ENCODE measurements at regions not wholly inside any gene's neighbourhood (a gene's known extent, or its start where the extent isn't known, plus 50 kb on each side); places are given as distances from the start of the nearest gene placed in this dataset.
A peak's percentile ranks its signal among the peaks of the same experiment; 100 is the strongest.

- BruUV-seq (replicated peaks), result TSS peak; percentile 37
- intact Hi-C loops (cut with micrococcal nuclease), result loop anchor here (1.0 kb wide), 1 partner anchor 21 kb away; no protein-coding TSS in a partner anchor
- peaks cover 42% of the 10 kb centered on the region for H3K79me2 ChIP-seq (ENCODE audit: insufficient read depth, low read length)
These were observed 222.8 kb upstream of the IL12A start for GRCh38 chr3:159765860-159766294.

More at GRCh38 chr3:159765860-159766294, 222.8 kb upstream of the IL12A start:
- DNase-seq (ENCODE audit: low read depth, low spot score) (no peak), ATAC-seq (no peak)
- no peaks in the 10 kb centered on the region for H3K9me2 ChIP-seq (ENCODE audit: insufficient read depth)
- H3K27me3 ChIP-seq (ENCODE audit: insufficient read depth, low read length), result no peaks in the 10 kb centered on the region
- H3K36me3 ChIP-seq (ENCODE audit: control insufficient read depth in 1 of 2, insufficient read depth in 2 of 2, low read length in 2 of 2), result no peaks in the 10 kb centered on the region; a peak in 1 of 4 replicates
- H3K9me3 ChIP-seq (ENCODE audit: control insufficient read depth in 1 of 2, insufficient read depth in 1 of 2, low read depth in 1 of 2, low read length in 2 of 2), result no peaks in the 10 kb centered on the region
- peak overlapping the region; percentile 85 for H3K9ac ChIP-seq (ENCODE audit: low read length)
- CTCF ChIA-PET, result interaction anchor here (1.0 to 1.3 kb wide), 2 partner anchors 16 to 18 kb away, joined by 3 to 5 read pairs; no protein-coding TSS in a partner anchor
- H3K4me3 ChIP-seq (replicated peaks in 1 of 2; ENCODE audit: low read depth in 1 of 2, low read length in 2 of 2), result peak overlapping the region; percentile 68 to 79
- POLR2A ChIA-PET, result no interaction called here
- RAD21 ChIA-PET (ENCODE audit: low non-redundant PET in 1 of 2, low total read pairs in 2 of 2, uncharacterized antibody in 2 of 2, unreplicated experiment in 2 of 2), result no interaction called here
- peaks cover 30 to 43% of the 10 kb centered on the region in 2 experiments for H3K4me1 ChIP-seq (ENCODE audit: control insufficient read depth in 1 of 2, insufficient read depth in 2 of 2, low read length in 2 of 2)
- peak overlapping the region; percentile 93 for H3K4me2 ChIP-seq (ENCODE audit: low read length)
- no peak overlapping the region for H2AFZ ChIP-seq (ENCODE audit: low read depth, low read length, poor library complexity, severe bottlenecking)
- no peak for TF ChIP-seq POLR2A (IDR thresholded peaks at IDR 0.05; ENCODE audit: borderline replicate concordance, extremely low read depth, insufficient read depth, insufficient read length)
- no peak for TF ChIP-seq CBX3 (IDR thresholded peaks at IDR 0.05; ENCODE audit: low read depth)
- no peak for TF ChIP-seq ZBTB33 (IDR thresholded peaks at IDR 0.05; ENCODE audit: extremely low read depth, insufficient replicate concordance, low read length)
- no peak for TF ChIP-seq SIN3A (IDR thresholded peaks at IDR 0.05; ENCODE audit: low read depth)
- no peak for TF ChIP-seq SRF (IDR thresholded peaks at IDR 0.05; ENCODE audit: low read depth)
- no peak for TF ChIP-seq ZFX (IDR thresholded peaks at IDR 0.05)
- no peak for TF ChIP-seq CEBPB (IDR thresholded peaks at IDR 0.05; ENCODE audit: low read depth)
- no peak for TF ChIP-seq TCF7L2 (IDR thresholded peaks at IDR 0.05; ENCODE audit: borderline replicate concordance, extremely low read depth, insufficient read depth, insufficient read length)
- TF ChIP-seq EGR1 (IDR thresholded peaks at IDR 0.05; ENCODE audit: low read depth), result no peak
- no peak for TF ChIP-seq SP1 (IDR thresholded peaks at IDR 0.05; ENCODE audit: low read depth)
- no peak for TF ChIP-seq EZH2 (IDR thresholded peaks at IDR 0.05)
- TF ChIP-seq ELF1 (IDR thresholded peaks at IDR 0.05; ENCODE audit: borderline replicate concordance, low read depth), result no peak
- TF ChIP-seq CTCF (IDR thresholded peaks at IDR 0.05 in 2 of 3, conservative IDR thresholded peaks at IDR 0.05 in 1 of 3; ENCODE audit: borderline replicate concordance in 1 of 3, insufficient read depth in 1 of 3, low read depth in 2 of 3, low read length in 2 of 3), result no peak
- TF ChIP-seq YY1 (IDR thresholded peaks at IDR 0.05; ENCODE audit: extremely low read depth, insufficient replicate concordance, low read depth, low read length), result no peak
- no peak for TF ChIP-seq FOSL1 (IDR thresholded peaks at IDR 0.05; ENCODE audit: low read depth)
- TF ChIP-seq, protein P1, sequence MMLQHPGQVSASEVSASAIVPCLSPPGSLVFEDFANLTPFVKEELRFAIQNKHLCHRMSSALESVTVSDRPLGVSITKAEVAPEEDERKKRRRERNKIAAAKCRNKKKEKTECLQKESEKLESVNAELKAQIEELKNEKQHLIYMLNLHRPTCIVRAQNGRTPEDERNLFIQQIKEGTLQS (IDR thresholded peaks at IDR 0.05), result no peak
- TF ChIP-seq JUND (IDR thresholded peaks at IDR 0.05), result no peak
- TF ChIP-seq POLR2AphosphoS5 (IDR thresholded peaks at IDR 0.05; ENCODE audit: low read depth, low read length), result no peak
- TF ChIP-seq EZH2phosphoT487 (IDR thresholded peaks at IDR 0.05; ENCODE audit: borderline replicate concordance), result no peak
- peak overlapping the region; percentile 86 for H3K27ac ChIP-seq (ENCODE audit: low read depth, low read length)
- H4K20me1 ChIP-seq (ENCODE audit: insufficient read depth), result no peaks in the 10 kb centered on the region

All from HCT116 (cell line).